ENCODE measurements at regions not wholly inside any gene's neighbourhood (a gene's known extent, or its start where the extent isn't known, plus 50 kb on each side); places are given as distances from the start of the nearest gene placed in this dataset.

GRCh38 chr1:147391114-147391513, 148.6 kb downstream of the CHD1L start:
- TF ChIP-seq CTCF (IDR thresholded peaks at IDR 0.05) (no peak), POLR2AphosphoS5 (IDR thresholded peaks at IDR 0.05) (no peak), POLR2A (IDR thresholded peaks at IDR 0.05) (no peak)

All from sigmoid colon (tissue), 4 donors.